Right cardiac atrium (tissue), 5 donors: ENCODE measurements at regions not wholly inside any gene's neighbourhood (a gene's known extent, or its start where the extent isn't known, plus 50 kb on each side); places are given as distances from the start of the nearest gene placed in this dataset.

ENCODE experiments used
- ATAC-seq, 2 donors: fragments of 200-7000 bp; cut with Tn5 transposase; one replicate each; pipeline versions ENCODE4 v1.8.0 to v1.9.1; 2020; ENCODE audit warnings: moderate library complexity in 2 of 2, mild to moderate bottlenecking in 1 of 2
- DNase-seq, 3 donors: peaks; one replicate each; pipeline ENCODE4 v3.0.0-alpha.2; 2020
- H3K27ac ChIP-seq: one replicate; pipeline ENCODE4 v1.5.1; 2013; ENCODE audit warnings: mild to moderate bottlenecking, low read length, control low read depth, moderate library complexity
- H3K27me3 ChIP-seq: one replicate; pipeline ENCODE4 v1.6.1; 2013; ENCODE audit not compliant: control insufficient read depth, insufficient read depth
- H3K4me1 ChIP-seq: one replicate; pipeline ENCODE4 v1.6.1; 2013; ENCODE audit warnings: low read length; ENCODE audit not compliant: control insufficient read depth, insufficient read depth
- H3K4me3 ChIP-seq: one replicate; pipeline ENCODE4 v1.5.1; 2013; ENCODE audit warnings: low read length, control low read depth
- H3K9me3 ChIP-seq: one replicate; pipeline ENCODE4 v1.6.1; 2013; ENCODE audit warnings: low read length; ENCODE audit not compliant: control insufficient read depth
- WGBS: extraction: QIAGEN DNeasy Blood & Tissue Kit; methylation state at CpG from one replicate; pipeline ENCODE4 v1.1.7; 2013; 5-methylcytosine and 5-hydroxymethylcytosine counted together
- intact Hi-C, 4 donors: fragments of 100-400 bp; cut with DNase I; formaldehyde crosslinking; loops; one replicate each; pipeline versions ENCODE4 v1.11.0 to v1.14.0; 2022 to 2023
- donor health status: healthy with polysubstance abuse.
- donor health status: DM: no; HTN: yes; CAD: no.
- donor health status: DM: no; HTN: no; CAD: no.
- donor health status: DM: no; HTN: yes; CAD: no; lungs with severe emphysema.
- donor health status: DM: yes; HTN: yes; CAD: no.

DNA sequence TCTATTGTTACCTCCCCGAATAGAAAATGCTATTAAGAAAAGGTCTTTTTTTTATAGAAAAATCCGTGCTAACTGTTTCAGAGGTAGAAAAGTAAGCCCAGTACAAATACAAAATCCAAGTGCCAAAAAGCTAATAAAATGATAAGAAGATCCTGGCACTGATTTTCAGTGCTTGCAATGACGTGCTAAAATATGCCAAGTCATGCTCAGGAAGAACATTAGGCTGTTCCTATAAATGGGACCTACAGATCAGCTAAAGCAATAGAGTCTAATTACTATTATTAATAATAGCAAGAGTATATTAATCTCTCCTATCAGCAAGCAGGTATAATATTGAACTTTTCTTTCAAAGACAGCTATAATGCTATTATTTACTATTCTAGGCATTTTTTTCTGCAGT, 305.8 kb downstream of the PPARGC1A start:
- Histone ChIP-seq H3K9me3 (no peaks in the 10 kb centered on the region), H3K27ac (no peak overlapping the region), H3K4me1 (no peaks in the 10 kb centered on the region), H3K4me3 (no peak overlapping the region), H3K27me3 (no peaks in the 10 kb centered on the region)
- no peak for ATAC-seq
- WGBS, result 23% methylated on average over 3 of the region's 3 CpGs
- DNase-seq, result no peak
- intact Hi-C loops, result no loop called here

DNA sequence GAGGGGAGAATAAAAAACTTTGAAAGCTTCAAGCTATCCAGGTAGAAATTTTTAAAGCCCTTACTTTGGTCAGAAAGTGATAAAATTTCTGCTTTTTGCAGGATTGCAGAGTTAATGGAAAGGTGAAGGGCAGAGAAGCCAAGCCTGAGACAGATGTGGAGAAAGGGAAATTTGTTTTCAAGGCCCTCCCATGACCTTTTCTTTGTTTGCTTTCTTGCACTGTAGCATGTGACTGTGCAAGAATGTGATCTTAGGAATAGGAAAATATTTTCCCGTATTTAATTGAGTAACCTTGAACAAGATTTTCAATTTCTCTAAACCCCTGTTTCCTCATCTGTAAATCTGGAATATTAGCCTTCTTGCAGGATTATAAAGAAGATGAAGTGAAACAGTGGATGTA, 307.2 kb downstream of the PPARGC1A start:
- Histone ChIP-seq H3K9me3 (no peaks in the 10 kb centered on the region), H3K4me1 (no peaks in the 10 kb centered on the region), H3K4me3 (no peak overlapping the region), H3K27me3 (no peaks in the 10 kb centered on the region), H3K27ac (no peak overlapping the region)
- no peak for DNase-seq
- no peak for ATAC-seq
- intact Hi-C loops, result no loop called here
- WGBS, result 44% methylated on average over 1 of the region's 1 CpG

DNA sequence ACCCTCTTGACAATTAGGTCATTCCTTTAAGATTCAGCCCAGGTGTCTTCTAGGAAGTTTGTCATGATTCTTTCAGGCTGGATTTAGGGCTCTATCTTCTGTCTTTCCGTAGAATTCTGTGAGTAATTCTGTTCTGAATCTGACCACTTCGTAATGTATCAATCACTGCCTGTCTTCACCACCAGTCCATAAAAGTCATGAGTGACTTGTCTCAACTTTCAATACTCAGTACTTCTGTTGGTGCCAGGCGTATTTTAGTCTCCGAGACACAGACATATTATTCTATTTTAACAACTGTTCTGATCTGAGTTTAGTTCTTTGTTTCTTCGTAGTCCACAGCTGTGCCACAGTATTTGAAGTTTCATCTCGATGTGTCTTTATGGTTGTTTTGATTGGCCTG, 310.7 kb downstream of the PPARGC1A start:
- intact Hi-C loops, result no loop called here
- Histone ChIP-seq H3K4me1 (no peaks in the 10 kb centered on the region), H3K27ac (no peak overlapping the region), H3K4me3 (no peak overlapping the region), H3K27me3 (no peaks in the 10 kb centered on the region), H3K9me3 (no peaks in the 10 kb centered on the region)
- no peak for DNase-seq
- ATAC-seq, result no peak
- 76% methylated on average over 6 of the region's 6 CpGs for WGBS

DNA sequence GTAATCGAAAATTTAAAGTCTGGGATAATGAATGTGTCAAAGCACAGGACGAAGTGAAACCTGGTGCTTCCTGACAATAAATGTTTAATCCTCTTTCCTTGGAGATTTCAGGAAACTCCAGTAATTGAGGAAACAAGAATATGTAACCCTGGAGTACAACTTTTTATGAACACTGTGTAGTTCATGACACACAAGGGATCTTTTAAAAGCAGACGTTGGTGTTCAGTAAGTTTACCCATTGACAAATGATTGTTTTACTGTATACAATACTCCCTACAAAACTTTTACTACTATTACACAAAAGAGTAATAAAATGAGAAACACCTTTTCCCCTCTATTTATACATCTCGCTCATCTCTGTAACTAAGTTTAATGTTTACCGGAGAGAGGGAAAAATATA, 312.4 kb downstream of the PPARGC1A start:
- H3K9me3 ChIP-seq, result no peaks in the 10 kb centered on the region
- WGBS, result 74% methylated on average over 5 of the region's 5 CpGs
- ATAC-seq, result no peak
- no peak overlapping the region for H3K4me3 ChIP-seq
- no peak for DNase-seq
- H3K27ac ChIP-seq, result no peak overlapping the region
- intact Hi-C loops, result no loop called here
- H3K27me3 ChIP-seq, result no peaks in the 10 kb centered on the region
- H3K4me1 ChIP-seq, result no peaks in the 10 kb centered on the region

DNA sequence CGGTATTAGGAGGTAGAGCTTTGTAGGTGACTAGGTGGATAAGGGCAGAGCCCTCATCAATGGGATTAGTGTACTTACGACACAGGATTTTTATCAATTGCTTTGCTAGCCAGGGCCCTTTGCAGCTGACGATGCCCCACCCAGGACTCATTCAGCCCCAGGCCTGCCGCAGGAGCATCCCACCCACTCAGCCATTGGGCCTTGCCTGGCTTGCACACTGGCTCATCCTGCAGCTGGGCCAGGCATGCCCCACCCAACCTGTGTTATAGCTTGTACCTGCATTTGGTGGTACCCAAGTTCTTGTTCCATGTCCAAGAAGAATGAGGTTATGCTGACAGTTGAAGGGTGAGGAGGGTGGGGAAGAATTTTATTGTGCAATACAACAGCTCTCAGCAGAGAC, 317.5 kb downstream of the PPARGC1A start:
- Histone ChIP-seq H3K4me1 (no peaks in the 10 kb centered on the region), H3K27me3 (no peaks in the 10 kb centered on the region), H3K4me3 (no peak overlapping the region), H3K9me3 (no peaks in the 10 kb centered on the region), H3K27ac (no peak overlapping the region)
- 94% methylated on average over 4 of the region's 4 CpGs for WGBS
- intact Hi-C loops, result no loop called here
- ATAC-seq (no peak), DNase-seq (no peak)

DNA sequence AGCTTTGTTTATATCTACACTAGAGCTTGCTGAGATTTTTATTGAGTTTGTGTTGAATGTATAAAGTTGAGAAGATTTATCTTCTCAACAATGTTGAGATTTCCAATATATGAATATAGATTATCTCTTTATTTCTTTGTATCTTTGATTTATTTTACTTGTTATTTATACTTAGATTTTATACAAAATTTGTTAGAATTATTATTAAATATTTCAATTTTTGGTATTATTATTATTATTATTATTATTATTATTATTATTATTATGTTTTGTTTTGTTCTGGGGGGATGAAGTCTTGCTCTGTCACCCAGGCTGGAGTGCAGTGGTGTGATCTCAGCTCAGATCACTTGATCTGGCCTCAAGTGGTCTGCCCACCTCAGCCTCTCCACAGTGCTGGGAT, 322.5 kb downstream of the PPARGC1A start:
- no peak for ATAC-seq
- H3K27ac ChIP-seq, result no peak overlapping the region
- intact Hi-C loops, result no loop called here

DNA sequence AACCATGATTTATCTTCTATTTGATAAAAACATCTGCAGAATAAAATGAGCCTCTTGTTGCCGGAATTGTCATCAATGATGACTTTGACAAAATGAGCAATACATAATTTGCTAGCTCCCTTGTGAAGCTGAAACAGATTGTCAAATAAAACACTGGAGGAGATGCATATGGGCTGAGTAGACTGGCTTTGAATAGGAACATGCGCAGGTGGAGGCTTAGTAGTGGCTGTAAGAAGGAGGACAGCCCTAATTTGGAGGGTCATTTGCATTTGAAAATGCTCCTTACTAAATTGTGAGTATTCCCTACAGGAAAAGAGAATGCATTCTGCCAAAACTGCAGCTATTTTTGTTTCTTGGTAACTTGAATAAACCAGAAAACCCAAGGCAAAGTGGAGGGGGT, 329.1 kb downstream of the PPARGC1A start:
- DNase-seq (no peak), ATAC-seq (no peak)
- H3K9me3 ChIP-seq, result no peaks in the 10 kb centered on the region
- H3K4me3 ChIP-seq, result no peak overlapping the region
- intact Hi-C loops, result no loop called here
- H3K27ac ChIP-seq, result no peak overlapping the region
- H3K27me3 ChIP-seq, result no peaks in the 10 kb centered on the region
- 91% methylated on average over 2 of the region's 2 CpGs for WGBS
- H3K4me1 ChIP-seq, result no peaks in the 10 kb centered on the region

More for the DNA sequence above, 322.5 kb downstream of the PPARGC1A start:
- Histone ChIP-seq H3K4me1 (no peaks in the 10 kb centered on the region), H3K9me3 (no peaks in the 10 kb centered on the region), H3K27me3 (no peaks in the 10 kb centered on the region), H3K4me3 (no peak overlapping the region)
- no peak for DNase-seq

DNA sequence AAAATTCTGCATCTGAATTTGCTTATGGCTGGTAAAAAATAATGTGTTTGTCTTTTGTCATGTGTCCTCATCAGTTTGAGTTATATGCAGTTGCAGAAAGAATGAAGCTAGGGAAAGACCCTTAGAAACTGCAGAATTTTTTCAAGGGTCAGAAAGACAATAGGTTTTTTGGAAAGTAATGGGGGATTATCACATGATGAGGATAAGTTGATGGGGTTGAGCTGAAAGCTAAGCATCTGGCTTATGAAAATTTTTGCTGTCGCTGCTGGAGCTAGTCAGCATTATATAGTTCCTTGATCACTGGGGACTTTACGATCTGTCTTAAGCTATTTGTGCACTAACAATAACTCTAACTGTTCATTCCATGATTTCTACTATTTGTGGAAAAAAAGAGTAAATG, 331.7 kb downstream of the PPARGC1A start:
- ATAC-seq, result no peak
- H3K27ac ChIP-seq, result no peak overlapping the region
- DNase-seq, result no peak
- intact Hi-C loops, result no loop called here
- H3K9me3 ChIP-seq, result no peaks in the 10 kb centered on the region
- no peaks in the 10 kb centered on the region for H3K4me1 ChIP-seq
- no peak overlapping the region for H3K4me3 ChIP-seq
- WGBS, result 74% methylated on average over 2 of the region's 2 CpGs
- H3K27me3 ChIP-seq, result no peaks in the 10 kb centered on the region

DNA sequence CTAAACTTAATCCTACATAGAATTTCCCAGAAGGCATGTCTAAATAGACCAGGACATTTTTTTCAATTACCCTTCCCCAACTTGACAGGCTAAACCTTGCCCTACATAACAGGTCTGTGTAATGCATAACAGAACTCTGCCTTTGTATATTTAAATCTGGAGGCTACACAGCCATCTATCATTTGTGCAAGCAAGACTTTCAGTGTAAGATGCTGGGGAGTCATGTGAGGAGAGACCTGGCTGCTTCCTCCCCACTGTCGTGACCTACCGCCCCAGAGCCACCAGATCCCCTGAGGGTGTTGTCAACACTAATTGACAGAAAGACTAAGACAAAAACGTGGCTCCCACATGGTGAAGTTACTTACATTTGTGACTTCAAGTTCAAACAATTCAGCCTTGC, 342.2 kb downstream of the PPARGC1A start:
- ATAC-seq (no peak), DNase-seq (no peak)
- intact Hi-C loops, result no loop called here
- no peak overlapping the region for H3K4me3 ChIP-seq
- no peak overlapping the region for H3K27ac ChIP-seq
- H3K27me3 ChIP-seq, result no peaks in the 10 kb centered on the region
- no peaks in the 10 kb centered on the region for H3K9me3 ChIP-seq
- H3K4me1 ChIP-seq, result no peaks in the 10 kb centered on the region
- WGBS, result 46% methylated on average over 3 of the region's 3 CpGs

DNA sequence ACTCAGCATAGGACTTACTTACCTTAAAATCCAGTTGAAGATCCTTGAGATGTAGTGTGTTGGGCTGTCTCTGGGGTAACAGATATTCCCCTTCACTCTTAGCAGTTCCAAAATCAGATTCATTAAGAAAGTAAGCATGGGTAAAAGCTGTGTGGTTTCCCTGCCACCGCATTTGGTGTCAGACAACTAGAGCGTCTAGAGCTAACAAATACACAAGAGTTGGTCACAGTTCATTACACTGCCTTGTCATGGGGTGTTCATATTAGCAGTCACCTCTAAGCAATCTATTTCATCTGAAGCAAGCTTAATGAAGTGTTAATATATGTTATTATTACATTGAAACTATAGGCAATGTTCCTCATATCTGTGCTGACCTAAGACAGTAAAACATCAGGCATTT, 342.8 kb downstream of the PPARGC1A start:
- ATAC-seq (no peak), DNase-seq (no peak)
- no peaks in the 10 kb centered on the region for H3K4me1 ChIP-seq
- H3K9me3 ChIP-seq, result no peaks in the 10 kb centered on the region
- WGBS, result 92% methylated on average over 2 of the region's 2 CpGs
- intact Hi-C loops, result no loop called here
- no peak overlapping the region for H3K27ac ChIP-seq
- H3K27me3 ChIP-seq, result no peaks in the 10 kb centered on the region
- no peak overlapping the region for H3K4me3 ChIP-seq

DNA sequence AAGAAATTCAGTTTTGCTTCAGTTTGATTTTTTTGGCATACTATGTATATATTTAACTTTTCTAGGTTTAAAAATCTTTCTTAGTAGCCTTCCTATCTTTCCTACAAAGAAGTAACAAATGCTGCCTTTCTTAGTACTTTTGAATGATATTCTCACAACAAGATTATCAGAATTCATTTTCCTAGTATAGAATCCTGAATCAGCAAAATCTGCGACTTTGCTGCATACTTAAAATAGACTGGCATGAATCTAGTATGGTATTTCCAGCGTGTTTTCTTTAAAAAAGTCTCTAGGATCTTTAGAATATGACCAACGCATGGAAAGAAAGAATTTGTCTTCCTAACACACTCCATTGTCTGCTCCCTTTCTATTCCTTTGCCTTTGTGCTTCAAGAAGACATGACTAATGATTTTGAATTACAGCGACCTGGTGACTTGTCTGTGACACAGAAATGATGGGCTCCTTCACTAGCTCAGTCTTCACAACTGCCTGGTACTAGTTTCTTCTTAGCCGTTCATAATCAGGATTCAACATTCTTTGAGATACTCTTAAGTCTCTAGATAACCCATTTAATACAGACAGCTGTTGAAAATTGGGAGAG, 349.8 kb downstream of the PPARGC1A start:
- intact Hi-C loops, result no loop called here
- no peak for DNase-seq

DNA sequence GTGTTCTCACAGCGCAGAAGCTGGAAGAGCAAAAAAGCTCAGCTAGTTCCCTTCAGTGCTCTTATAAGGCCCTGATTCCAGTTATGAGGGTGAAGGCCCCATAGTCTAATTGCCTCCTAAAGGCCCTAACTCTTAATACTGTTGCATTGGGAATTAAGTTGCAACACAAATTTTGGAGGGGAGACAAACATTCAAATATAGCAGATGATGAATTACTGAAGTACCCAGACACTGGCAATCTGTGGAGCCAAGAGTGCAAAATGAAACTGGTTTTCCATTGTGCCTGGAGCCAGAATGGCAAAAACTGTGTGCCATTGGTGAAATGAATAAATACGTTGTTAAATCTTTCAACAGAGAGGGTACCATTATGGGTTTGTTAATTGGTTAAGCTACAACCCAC, 356.0 kb downstream of the PPARGC1A start:
- WGBS, result 94% methylated on average over 2 of the region's 2 CpGs
- no peak for DNase-seq
- Histone ChIP-seq H3K4me3 (no peak overlapping the region), H3K27me3 (no peaks in the 10 kb centered on the region), H3K9me3 (no peaks in the 10 kb centered on the region), H3K27ac (no peak overlapping the region), H3K4me1 (no peaks in the 10 kb centered on the region)
- intact Hi-C loops, result no loop called here
- no peak for ATAC-seq

More for the DNA sequence above, 349.8 kb downstream of the PPARGC1A start:
- 57% methylated on average over 5 of the region's 5 CpGs for WGBS
- no peak for ATAC-seq
- Histone ChIP-seq H3K4me1 (no peaks in the 10 kb centered on the region), H3K4me3 (no peak overlapping the region), H3K27me3 (no peaks in the 10 kb centered on the region), H3K9me3 (no peaks in the 10 kb centered on the region), H3K27ac (no peak overlapping the region)
